GM21367 (cell line): ENCODE measurements at regions not wholly inside any gene's neighbourhood (a gene's known extent, or its start where the extent isn't known, plus 50 kb on each side); places are given as distances from the start of the nearest gene placed in this dataset.
"Not testable (repeated sequence)": the region's sequence is repeated elsewhere in the genome, so short reads cannot be mapped to it uniquely, and the experiment has no call there.

ENCODE experiments used
- ATAC-seq: cut with Tn5 transposase; IDR thresholded peaks from one replicate; pipeline ENCODE4 v1.9.1; 2021; ENCODE audit not compliant: unreplicated experiment

DNA sequence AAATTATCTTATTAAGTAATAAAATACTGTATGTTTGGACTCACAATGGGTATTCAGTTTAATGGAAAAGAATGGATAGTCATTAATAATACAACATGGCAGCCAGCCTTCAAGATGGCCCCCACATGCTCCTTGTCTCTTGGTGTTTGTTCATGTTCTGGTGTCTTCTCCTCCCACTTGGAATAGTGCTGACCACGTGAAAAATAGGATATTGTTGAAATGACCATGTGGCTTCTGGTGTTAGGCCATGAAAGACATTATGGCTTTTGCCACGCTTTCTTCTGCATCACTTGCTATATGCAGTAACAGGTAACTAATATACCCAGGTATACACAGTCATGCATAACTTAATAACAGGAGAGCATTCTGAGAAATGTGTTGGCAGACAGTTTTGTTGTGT is 341.0 kb downstream of the KCNJ2 start:
- ATAC-seq, result no peak

DNA sequence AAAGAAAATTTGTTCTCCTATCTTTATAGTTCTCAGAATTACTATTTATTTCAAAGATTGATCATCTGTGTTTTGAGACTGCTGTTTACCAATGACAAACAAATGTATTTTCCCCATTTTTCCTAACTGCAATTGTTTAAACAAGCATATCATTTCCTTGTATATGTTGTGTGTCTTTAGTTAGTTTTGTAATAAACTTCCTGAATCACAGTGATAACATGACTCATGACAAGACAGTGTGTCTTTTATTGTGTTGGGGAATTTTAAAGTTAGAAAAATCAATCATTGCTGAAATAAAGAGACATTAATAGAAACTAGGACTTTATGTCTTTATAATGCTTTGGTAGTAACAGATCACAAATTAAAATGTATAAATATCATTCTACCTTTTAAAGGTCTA is 348.5 kb downstream of the KCNJ2 start:
- ATAC-seq, result no peak

DNA sequence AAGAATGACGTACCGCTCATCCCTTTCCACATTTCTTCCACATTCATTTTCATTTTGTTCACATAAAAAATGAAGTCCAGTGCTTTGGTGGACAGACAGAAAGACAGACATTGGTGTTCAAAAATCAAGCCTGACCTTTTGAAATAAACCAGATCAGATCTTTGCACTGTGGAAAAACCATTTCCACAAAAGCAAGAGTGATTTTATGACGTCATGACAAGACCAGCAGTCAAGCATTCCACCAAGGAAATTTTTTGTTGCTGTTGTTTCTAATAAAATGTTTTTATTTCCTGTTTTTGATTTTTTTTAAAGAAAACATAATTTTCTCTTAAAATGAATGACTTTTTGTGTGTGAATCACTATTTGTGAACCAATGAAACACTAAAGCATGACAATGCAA is 350.0 kb downstream of the KCNJ2 start:
- ATAC-seq, result no peak

DNA sequence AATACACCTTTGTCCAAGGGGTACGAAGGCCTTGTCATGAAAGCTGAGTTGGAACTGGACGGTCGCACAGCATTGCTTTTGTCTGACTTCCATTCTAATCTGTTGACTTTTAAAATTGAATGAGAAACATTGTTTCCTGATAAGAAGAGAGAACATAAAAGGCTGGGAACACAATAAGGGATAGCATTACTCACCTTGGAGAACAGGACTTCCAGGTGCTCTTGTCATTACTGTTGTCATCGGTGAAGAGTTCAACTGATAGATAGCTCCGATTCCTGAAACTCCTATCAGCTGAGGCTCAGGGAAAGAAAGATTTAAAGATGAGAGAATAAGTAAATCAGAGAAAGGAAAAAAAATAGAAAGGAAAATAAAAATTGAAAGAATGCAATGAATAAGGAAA is 351.1 kb downstream of the KCNJ2 start:
- no peak for ATAC-seq

DNA sequence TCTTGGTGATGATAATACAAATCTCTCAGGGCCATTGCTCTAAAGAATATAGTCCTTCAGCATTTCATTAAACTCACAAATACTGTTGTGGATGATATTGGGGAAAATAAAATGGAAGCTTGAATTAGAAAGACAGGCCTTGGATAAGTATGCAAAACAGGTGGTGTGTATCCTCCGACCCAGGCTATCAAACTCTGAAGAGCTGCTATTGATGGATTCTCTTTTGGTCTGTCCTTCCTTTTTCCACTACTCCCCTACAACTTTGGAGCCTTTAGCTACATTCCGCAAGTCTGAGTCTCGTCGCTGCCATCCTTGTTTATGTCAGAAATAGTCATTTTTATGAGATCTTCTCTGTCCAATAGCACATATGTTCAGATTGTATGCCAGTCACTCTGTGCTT is 351.6 kb downstream of the KCNJ2 start:
- no peak for ATAC-seq

DNA sequence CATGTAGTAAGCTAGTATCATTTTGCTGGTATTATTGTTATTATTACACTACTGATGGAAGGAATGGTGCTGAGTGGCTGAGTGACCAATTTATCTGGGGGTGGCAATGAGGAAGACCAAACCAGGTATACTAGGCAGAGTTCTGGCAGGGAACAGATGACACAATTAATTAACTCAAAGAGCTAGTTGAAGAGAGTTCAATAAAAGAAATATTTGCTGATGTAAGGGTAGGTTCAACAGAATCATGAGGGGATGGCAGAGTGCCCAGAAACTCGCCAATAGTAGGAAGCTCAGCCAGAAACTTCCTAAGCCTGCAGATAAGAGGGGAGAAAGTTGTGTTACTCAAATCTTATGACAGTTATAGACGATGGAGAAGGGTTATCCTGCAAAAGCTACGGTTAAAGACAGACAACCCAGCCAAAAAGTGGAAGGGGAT is 352.5 kb downstream of the KCNJ2 start:
- ATAC-seq, result no peak

DNA sequence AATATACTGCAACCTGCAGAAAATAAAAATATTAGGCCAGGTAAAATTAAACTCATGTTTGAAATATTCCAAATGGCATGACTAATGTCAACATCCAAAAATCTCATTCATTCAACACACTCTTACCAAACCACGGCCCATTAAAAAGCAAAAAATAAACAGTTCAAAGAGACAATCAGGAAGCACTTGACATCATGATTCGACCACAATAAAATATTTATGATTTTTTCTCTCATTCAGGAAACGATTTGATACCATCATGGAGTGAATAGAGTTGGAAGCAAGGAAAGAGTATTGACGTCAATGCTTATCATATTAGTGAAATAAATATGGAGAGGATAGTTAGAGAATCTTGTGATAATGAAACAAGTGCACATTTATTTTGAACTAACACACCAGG is 354.1 kb downstream of the KCNJ2 start:
- no peak for ATAC-seq

DNA sequence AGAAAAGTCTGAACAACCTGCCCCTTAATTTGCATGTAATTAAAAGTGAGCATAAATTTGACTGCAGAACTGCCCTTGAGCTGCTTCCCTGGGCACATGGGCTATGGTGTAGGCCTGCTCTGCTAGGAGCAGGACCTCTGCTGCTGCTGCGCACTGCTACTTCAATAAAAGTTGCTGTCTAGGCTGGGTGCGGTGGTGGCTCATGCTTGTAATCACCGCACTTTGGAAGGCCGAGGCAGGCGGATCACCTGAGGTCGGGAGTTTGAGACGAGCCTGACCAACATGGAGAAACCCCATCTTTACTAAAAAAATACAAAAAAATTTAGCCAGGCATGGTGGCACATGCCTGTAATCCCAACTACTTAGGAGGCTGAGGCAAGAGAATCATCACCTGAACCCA is 355.7 kb downstream of the KCNJ2 start:
- not testable (repeated sequence) for ATAC-seq

DNA sequence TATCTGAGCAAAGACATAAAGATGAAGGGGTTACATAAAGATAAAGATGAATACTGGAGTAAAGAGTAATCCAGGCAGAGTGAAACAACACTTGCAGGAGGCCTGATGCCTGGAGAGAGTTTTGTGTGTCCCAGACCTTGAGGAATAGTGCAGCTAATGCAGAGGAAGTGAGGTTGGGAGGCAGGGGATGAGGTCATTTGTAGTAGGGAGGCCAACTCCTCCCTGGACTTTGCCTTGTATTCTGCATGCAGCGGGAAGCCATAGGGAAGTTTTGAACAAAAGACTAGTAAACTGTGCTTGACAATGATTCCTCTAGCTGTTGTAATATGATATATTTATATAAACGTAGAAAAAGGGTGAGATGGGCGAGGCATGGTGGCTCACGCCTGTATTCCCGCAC is 356.6 kb downstream of the KCNJ2 start:
- no peak for ATAC-seq

DNA sequence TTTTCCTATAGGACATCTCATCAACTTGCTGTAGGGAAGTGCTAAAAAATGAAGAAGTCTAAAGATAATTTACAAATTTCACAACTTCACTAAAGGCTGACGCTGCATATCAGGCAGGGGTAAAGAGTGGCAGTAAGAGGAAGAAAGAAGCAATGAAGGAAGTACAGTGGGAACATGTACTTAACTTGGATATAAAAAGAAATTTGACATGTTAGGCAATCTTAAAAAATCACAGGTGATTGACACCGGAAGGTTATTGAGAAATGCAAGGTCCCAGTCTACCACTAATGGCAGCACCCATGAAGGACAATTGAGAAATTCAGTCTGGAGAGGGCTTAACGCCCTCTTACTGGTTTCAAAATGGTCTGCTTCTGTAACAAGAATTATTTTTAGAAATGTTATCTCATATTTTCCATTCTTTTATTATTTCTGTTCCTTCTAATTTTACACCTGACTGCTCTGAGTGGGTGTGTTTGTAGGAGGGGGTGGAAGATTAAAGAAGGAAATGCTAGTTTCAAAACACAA is 358.1 kb downstream of the KCNJ2 start:
- ATAC-seq, result no peak

DNA sequence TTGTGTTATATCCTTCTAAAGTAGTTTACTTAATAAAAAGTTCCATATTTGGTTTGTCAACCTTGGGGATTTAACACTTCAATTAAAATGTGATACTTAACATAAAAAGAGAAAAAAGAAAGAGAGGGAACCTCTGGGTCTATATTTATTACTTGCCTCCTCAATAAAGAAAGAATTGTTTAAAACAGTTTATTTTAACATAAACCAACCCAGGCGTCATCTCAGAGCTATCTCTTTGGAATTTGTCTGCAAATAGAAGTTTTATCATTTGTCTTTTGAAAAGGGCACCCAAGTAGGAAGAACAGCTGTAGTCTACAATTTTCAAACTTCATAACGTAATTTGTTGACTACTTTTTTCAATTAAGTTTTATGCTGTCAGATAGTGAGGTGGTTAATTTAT is 364.1 kb downstream of the KCNJ2 start:
- ATAC-seq, result no peak

DNA sequence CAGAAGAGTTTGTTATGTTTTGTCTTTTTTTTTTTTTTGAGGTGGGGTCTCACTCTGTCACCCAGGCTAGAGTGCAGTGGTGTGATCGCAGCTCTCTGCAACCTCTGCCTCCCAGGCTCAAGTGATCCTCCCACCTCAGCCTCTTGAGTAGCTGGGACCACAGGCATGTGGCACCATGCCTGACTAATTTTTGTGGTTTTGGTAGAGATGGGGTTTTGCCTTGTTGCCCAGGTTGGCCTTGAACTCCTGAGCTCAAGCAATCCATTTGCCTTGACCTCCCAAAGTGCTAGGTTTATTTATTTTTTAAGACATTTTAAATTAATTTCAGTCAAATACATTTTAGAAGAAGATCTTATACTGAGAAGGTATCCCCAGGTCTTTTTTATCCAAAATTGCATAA is 366.7 kb downstream of the KCNJ2 start:
- no peak for ATAC-seq

DNA sequence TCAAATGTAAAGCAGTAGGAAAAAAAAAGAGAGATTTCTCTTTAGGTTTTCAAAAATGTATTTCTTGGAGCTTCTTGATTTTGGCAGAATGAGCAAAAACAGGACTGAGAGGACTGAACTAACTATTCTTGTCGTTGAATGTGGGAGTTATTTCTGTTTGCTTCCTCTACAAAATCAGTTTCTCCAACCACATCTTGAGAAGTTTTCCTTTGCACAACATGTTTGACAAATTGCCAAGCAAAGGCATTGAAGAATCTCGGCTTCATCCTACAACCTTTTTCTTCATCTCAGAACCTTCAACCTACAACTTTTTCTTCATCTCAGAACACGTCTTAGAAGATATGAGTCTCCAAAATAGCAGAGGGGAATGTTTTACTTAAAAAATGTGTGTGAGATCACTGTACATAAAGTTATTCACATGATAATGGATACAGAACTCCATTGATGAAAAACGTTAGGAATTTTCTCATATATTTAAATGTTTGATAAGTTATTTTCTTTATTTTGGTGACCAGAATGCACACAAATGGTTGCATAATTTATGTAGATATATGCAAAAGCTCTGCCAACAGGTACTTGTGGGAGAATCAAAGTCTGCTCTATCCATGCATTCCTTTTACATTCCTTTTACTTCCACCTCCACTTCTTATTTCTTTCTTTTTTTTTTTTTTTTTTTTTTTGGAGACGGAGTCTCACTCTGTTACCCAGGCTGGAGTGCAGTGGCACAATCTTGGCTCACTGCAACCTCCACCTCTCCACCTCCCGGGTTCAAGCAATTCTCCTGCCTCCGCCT is 370.0 kb downstream of the KCNJ2 start:
- ATAC-seq, result no peak

DNA sequence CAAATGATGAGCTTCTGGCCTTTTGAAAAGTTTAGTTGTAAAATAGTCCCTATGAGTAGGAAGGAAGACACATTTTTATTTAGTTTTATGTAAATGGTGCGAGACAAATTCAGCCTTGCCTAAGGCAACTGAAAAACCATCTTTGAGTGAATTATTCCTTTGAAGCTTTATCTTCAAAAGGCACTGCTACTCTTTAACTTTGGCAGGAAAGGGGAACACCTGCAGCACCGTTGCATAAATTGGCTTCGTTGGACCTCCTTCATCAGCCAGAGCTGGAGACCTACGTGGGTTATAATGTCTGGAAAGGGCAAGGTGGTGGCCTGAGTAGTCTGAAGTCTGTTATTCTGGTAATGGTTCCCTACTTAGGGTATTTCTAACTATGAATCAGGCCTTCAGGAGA is 373.5 kb downstream of the KCNJ2 start:
- ATAC-seq, result no peak

DNA sequence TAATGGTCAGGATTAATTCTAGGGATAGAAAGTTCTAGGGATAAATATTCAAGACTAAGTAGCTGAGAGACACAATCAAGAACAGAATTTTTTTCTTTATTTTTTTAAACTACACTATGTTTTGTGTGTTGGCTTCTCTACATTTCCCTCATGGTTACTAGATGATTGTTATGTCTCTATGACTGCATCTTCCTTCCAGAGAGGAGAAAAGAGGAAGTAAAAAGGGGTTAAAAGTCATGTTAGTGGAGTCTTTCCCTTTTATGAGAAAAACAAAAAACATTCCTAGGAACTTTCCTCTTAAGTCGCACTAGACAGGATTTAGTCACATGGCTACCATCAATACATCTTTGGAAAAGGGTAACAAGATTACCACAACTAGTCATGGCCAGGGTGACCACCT is 375.0 kb downstream of the KCNJ2 start:
- ATAC-seq, result no peak

DNA sequence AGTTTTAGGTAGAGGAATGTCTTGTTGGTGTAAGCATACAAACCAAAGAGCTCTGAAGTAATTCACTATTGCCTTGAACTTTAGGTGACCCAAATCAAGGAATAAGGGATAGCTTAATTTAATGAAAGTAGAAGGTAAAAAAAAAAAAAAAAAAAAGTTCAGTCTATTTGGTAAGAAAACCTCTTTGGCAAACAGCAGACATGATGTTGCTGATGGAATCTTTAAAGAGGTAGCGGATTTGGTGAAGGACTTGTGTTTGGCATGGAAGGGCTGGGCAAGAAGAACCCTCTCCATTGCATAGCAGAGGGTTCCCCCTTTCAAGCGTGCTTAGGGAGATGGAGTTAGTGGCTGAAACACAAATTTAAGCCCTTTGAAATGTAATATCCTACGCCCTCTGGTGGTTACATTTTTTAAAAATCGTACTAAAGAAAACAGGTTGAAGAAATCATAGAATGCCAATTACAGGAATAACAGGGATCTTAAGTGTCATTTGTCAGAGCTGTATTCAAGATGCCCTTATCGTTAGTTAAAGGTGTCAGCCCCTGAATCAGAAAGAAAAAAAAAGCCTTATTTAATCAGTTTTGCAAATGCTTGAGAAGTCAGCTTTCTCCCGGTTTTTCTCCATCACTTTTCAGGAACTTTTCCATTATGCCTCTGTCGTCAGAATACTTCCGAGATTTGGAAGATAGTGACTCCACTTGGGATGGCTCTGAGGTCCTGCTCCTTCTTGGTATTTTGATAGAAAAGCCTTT is 383.1 kb downstream of the KCNJ2 start:
- ATAC-seq, result no peak

DNA sequence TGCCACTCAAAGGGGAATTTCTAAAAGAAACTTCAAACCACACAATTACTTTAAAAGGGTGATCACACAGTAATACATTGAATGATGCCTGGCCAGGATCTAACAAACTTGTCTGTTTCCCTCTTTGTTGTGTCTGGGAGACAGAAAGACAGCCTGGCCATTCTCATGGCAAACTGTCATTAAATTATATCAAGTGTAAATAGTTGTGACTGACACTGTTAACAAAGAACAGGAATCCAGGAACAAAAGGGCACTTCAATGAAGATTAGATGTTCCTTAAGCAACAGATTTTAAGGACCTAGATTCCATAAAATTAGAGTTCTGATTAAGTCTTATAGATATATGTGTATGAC is 383.6 kb downstream of the KCNJ2 start:
- no peak for ATAC-seq

DNA sequence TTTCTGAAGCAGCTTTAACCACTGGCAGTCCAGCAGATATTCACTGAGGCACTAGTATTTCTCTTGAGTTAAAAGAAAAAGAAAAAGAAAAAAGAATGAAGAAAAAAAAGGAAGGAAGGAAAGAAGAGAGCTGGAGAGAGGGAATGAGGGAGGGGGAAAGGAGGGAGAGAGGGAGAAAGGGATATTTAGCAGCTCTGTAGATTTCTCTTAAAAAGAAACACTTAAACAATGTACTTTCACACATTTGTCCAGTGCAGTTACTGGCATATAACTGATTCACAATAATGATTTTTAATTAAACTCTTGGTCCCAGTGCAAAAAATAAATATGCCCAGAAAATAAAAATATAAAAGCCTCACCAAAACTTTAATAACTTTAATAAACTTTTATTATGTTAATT is 386.4 kb downstream of the KCNJ2 start:
- no peak for ATAC-seq

DNA sequence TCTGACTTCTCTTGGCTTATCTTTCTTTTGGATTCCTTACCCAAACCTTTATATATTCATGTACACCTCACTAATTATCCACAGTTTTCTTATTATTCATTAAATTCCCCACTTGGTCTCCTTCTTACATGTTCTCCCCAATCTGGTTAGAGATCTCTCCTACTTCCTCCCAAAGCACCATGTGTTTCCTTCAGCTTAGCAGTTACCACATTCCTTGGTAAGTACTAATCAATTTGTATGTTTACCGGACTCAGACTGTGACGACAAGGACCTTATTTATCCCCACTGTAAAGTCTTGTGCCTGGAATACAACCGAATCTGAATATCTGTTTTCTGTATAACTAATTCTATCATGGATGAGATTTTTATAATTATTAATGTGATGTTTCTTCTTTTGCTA is 389.5 kb downstream of the KCNJ2 start:
- no peak for ATAC-seq

DNA sequence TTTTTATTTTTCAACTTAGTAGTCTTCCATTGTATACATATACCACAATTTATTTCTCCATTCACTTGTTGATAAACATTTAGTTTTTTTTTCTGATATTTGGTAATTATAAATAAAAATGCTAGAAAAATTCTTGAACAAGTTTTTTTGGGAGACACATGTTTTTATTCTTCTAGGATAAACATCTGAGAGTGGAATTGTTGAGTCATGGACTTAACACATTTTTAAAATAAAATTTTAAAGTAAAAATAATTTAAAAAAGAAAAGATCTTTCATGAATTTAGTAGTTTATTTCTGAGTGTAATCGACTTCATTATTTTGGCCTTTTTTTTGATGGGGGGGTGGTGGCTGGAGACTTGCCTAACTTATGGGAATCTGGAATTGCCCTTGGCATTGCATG is 391.1 kb downstream of the KCNJ2 start:
- no peak for ATAC-seq

DNA sequence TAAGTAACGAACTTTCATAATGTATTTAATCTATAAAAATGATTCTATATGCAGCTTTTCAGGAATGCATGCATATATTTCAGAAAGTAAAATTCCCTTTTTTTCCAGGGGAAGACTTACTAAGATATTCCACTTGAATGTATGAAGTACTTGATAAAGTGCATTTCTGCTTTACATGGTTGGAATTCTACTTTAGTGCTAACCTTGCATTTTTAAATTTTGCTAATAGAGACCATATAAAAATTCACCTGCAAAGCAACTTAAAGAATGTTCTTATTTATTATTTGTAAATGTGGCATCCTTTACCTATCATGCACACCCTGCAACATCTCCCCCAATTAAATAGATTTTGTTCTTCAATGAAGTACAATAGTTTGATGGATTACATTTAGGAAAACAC is 392.8 kb downstream of the KCNJ2 start:
- no peak for ATAC-seq

DNA sequence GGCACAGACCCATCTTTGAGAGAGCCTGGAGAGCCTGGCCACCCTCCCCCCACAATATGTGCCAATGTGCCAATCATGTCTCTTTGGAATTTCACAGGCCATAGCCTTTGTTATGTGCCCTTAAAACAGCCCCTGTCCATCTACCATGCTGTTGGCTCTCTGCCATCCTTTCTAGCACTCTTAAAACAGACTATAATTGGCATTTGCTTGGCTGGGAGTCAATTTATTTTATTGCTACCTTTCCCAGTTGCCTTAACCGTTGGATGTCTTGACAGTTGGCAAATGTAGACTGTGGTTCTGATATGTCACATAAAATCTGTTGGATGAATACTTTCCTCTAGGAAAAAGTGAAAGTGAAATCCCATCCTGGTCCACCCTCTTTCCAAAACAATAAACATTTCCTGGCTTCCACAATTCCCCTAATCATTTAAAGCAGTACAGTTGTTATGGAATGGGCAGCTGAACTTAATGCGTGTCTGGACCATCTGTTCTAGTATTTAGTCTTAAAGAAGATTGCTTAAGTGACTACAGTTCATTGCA is 394.0 kb downstream of the KCNJ2 start:
- ATAC-seq, result no peak
